HEK293 (cell line): ENCODE measurements at regions not wholly inside any gene's neighbourhood (a gene's known extent, or its start where the extent isn't known, plus 50 kb on each side); places are given as distances from the start of the nearest gene placed in this dataset.

Experiments
- CTCF ChIA-PET: fragments of 350-600 bp; formaldehyde crosslinking; extraction: SDS; loops from one replicate; lab custom pipeline; 2021; ENCODE audit warnings: antibody characterized with exemption; lab: Yijun Ruan, JAX
- POLR2A ChIA-PET: fragments of 300-600 bp; formaldehyde crosslinking; extraction: SDS; loops from one replicate; lab custom pipeline; 2020; ENCODE audit warnings: antibody characterized with exemption, inconsistent platforms; lab: Yijun Ruan, JAX
- H3K27ac ChIP-seq: fragments of 200-500 bp; sonication (Bioruptor generic); 2 replicates; pipeline ENCODE4 v1.5.1; 2014; ENCODE audit warnings: low read depth, low read length, control low read depth, inconsistent platforms; ENCODE audit errors: extremely low read depth
- H3K36me3 ChIP-seq, 2 experiments: fragments of 200-500 bp in 1 of 2; sonication (Bioruptor generic) in 1 of 2; 1 replicate in 1 of 2; 2 replicates in 1 of 2; pipeline ENCODE4 v1.5.1; 2014 to 2017; ENCODE audit warnings: inconsistent platforms in 2 of 2, low read length in 2 of 2; ENCODE audit not compliant: control insufficient read depth in 2 of 2, insufficient read depth in 1 of 2
- H3K4me1 ChIP-seq: fragments of 200-500 bp; sonication (Bioruptor generic); 2 replicates; pipeline ENCODE4 v1.5.1; 2014; ENCODE audit warnings: mild to moderate bottlenecking, low read length, inconsistent platforms; ENCODE audit not compliant: control insufficient read depth, insufficient read depth
- H3K4me3 ChIP-seq: 2 replicates; pipeline ENCODE4 v1.5.1; 2011; ENCODE audit warnings: low read depth, mild to moderate bottlenecking, control low read depth, low read length, moderate library complexity
- H3K9me3 ChIP-seq: fragments of 200-500 bp; sonication (Bioruptor generic); 2 replicates; pipeline ENCODE4 v1.5.1; 2014; ENCODE audit warnings: low read depth, low read length, inconsistent platforms; ENCODE audit not compliant: control insufficient read depth, insufficient read depth
- HOXC10 ChIP-seq: sonication (generic); formaldehyde crosslinking; IDR thresholded peaks from 2 replicates; pipeline ENCODE4 v1.8.1; 2023; ENCODE audit warnings: mild to moderate bottlenecking, missing genetic modification reagents
- RBAK ChIP-seq: fragments of 450-650 bp; formaldehyde crosslinking; IDR thresholded peaks from 2 replicates; pipeline ENCODE4 v1.5.1; 2016; ENCODE audit warnings: missing biosample characterization, missing genetic modification characterization
- TSHZ1 ChIP-seq: fragments of 450-650 bp; formaldehyde crosslinking; IDR thresholded peaks from 2 replicates; pipeline ENCODE4 v1.5.1; 2016; ENCODE audit warnings: missing biosample characterization, missing genetic modification characterization, borderline replicate concordance
- ZBTB21 ChIP-seq: fragments of 450-650 bp; formaldehyde crosslinking; IDR thresholded peaks from 2 replicates; pipeline ENCODE4 v1.5.1; 2017; ENCODE audit warnings: missing biosample characterization, missing genetic modification characterization
- ZBTB7A ChIP-seq: fragments of 450-650 bp; formaldehyde crosslinking; IDR thresholded peaks from 2 replicates; pipeline ENCODE4 v1.5.1; 2016; ENCODE audit warnings: low read depth, missing biosample characterization, missing genetic modification characterization
- ZBTB8A ChIP-seq: fragments of 450-650 bp; formaldehyde crosslinking; IDR thresholded peaks from 2 replicates; pipeline ENCODE4 v1.5.1; 2016; ENCODE audit warnings: missing biosample characterization, missing genetic modification characterization
- ZFP3 ChIP-seq: fragments of 450-650 bp; formaldehyde crosslinking; IDR thresholded peaks from 2 replicates; pipeline ENCODE4 v1.5.1; 2016; ENCODE audit warnings: low read depth, missing biosample characterization, missing genetic modification characterization
- ZIC2 ChIP-seq: fragments of 450-650 bp; formaldehyde crosslinking; IDR thresholded peaks from 2 replicates; pipeline ENCODE4 v1.5.1; 2016; ENCODE audit warnings: missing biosample characterization, missing genetic modification characterization
- ZNF112 ChIP-seq: fragments of 450-650 bp; formaldehyde crosslinking; IDR thresholded peaks from 2 replicates; pipeline ENCODE4 v1.5.0; 2017; ENCODE audit warnings: missing biosample characterization, missing genetic modification characterization
- ZNF114 ChIP-seq: fragments of 450-650 bp; formaldehyde crosslinking; IDR thresholded peaks from 2 replicates; pipeline ENCODE4 v1.5.0; 2017; ENCODE audit warnings: missing biosample characterization, missing genetic modification characterization
- ZNF140 ChIP-seq: fragments of 450-650 bp; formaldehyde crosslinking; IDR thresholded peaks from 2 replicates; pipeline ENCODE4 v1.5.1; 2016; ENCODE audit warnings: missing biosample characterization, missing genetic modification characterization
- ZNF211 ChIP-seq: fragments of 450-650 bp; formaldehyde crosslinking; IDR thresholded peaks from 2 replicates; pipeline ENCODE4 v1.5.1; 2016; ENCODE audit warnings: low read depth, missing biosample characterization, missing genetic modification characterization
- ZNF223 ChIP-seq: fragments of 450-650 bp; formaldehyde crosslinking; IDR thresholded peaks from 2 replicates; pipeline ENCODE4 v1.5.1; 2016; ENCODE audit warnings: missing biosample characterization, missing genetic modification characterization
- ZNF280D ChIP-seq: fragments of 450-650 bp; formaldehyde crosslinking; IDR thresholded peaks from 2 replicates; pipeline ENCODE4 v1.5.1; 2016; ENCODE audit warnings: missing biosample characterization, missing genetic modification characterization
- ZNF292 ChIP-seq: fragments of 450-650 bp; formaldehyde crosslinking; IDR thresholded peaks from 2 replicates; pipeline ENCODE4 v1.5.1; 2016; ENCODE audit warnings: low read depth, missing biosample characterization, missing genetic modification characterization, borderline replicate concordance
- ZNF324 ChIP-seq: fragments of 450-650 bp; formaldehyde crosslinking; IDR thresholded peaks from 2 replicates; pipeline ENCODE4 v1.5.1; 2016; ENCODE audit warnings: missing biosample characterization, missing genetic modification characterization
- ZNF404 ChIP-seq: fragments of 450-650 bp; formaldehyde crosslinking; IDR thresholded peaks from 2 replicates; pipeline ENCODE4 v1.5.1; 2017; ENCODE audit warnings: missing biosample characterization, missing genetic modification characterization
- ZNF488 ChIP-seq: fragments of 450-650 bp; formaldehyde crosslinking; IDR thresholded peaks from 2 replicates; pipeline ENCODE4 v1.5.1; 2016; ENCODE audit warnings: missing biosample characterization, missing genetic modification characterization
- ZNF529 ChIP-seq: fragments of 450-650 bp; formaldehyde crosslinking; IDR thresholded peaks from 2 replicates; pipeline ENCODE4 v1.5.1; 2017; ENCODE audit warnings: missing genetic modification characterization, missing biosample characterization; ENCODE audit not compliant: insufficient replicate concordance
- ZNF580 ChIP-seq: fragments of 450-650 bp; formaldehyde crosslinking; IDR thresholded peaks from 2 replicates; pipeline ENCODE4 v1.5.1; 2016; ENCODE audit warnings: missing biosample characterization, missing genetic modification characterization
- ZNF664 ChIP-seq: fragments of 450-650 bp; formaldehyde crosslinking; IDR thresholded peaks from 2 replicates; pipeline ENCODE4 v1.5.1; 2016; ENCODE audit warnings: missing biosample characterization, missing genetic modification characterization
- ZNF677 ChIP-seq: fragments of 450-650 bp; IDR thresholded peaks from 2 replicates; pipeline ENCODE4 v1.5.0; 2018; ENCODE audit warnings: missing biosample characterization, mild to moderate bottlenecking, missing genetic modification characterization, moderate library complexity
- ZNF692 ChIP-seq: fragments of 450-650 bp; formaldehyde crosslinking; IDR thresholded peaks from 2 replicates; pipeline ENCODE4 v1.5.1; 2016; ENCODE audit warnings: missing biosample characterization, missing genetic modification characterization
- TF ChIP-seq, protein P1 (sequence below): fragments of 450-650 bp; formaldehyde crosslinking; IDR thresholded peaks from 2 replicates; pipeline ENCODE4 v1.5.1; 2016; ENCODE audit warnings: missing biosample characterization, missing genetic modification characterization, low read depth
- TF ChIP-seq, protein P2 (sequence below): fragments of 450-650 bp; formaldehyde crosslinking; IDR thresholded peaks from 2 replicates; pipeline ENCODE4 v1.5.1; 2016; ENCODE audit warnings: missing biosample characterization, missing genetic modification characterization, low read depth

DNA sequence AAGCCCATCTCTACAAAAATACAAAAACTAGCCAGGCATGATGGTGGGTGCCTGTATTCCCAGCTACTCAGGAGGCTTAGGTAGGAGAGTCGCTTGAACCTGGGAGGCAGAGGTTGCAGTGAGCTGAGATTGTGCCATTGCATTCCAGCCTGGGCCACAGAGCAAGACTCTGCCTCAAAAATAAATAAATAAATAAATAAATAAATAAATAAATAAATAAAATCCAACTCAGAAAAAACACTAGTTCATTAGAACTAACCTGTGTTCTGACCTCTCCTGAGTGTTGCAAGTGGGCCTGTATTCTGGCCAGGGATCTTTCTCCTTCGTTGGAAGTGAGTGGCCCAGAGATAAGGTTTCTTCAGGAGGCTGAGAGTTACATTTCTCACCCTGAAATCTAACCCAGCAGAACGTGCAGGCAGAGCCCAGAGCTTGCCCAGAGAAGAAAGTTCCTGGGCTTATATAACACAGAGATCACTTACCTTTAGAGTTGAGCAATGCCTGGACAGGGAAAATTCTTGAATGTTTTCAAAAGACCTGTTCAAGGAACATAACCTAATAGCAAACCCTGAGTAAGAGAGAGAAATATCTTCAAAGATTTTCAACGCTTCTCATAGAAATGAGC is 583.9 kb downstream of the MCTP2 start:
- ChIA-PET CTCF (no interaction called here), POLR2A (no interaction called here)
- H3K9me3 ChIP-seq = no peaks in the 10 kb centered on the region
- no peaks in the 10 kb centered on the region for H3K4me1 ChIP-seq
- no peak overlapping the region for H3K27ac ChIP-seq
- no peak overlapping the region for H3K4me3 ChIP-seq
- H3K36me3 ChIP-seq = no peaks in the 10 kb centered on the region
- no peak for TF ChIP-seq ZBTB7A (tag by site-specific recombination)
- TF ChIP-seq ZNF280D (tag by site-specific recombination) = no peak
- TF ChIP-seq ZIC2 (tag by site-specific recombination) = no peak
- no peak for TF ChIP-seq ZBTB21 (tag by site-specific recombination)
- TF ChIP-seq ZNF692 (tag by site-specific recombination) = no peak
- TF ChIP-seq ZNF223 (tag by site-specific recombination) = no peak
- no peak for TF ChIP-seq RBAK (tag by site-specific recombination)
- TF ChIP-seq ZNF488 (tag by site-specific recombination) = no peak
- TF ChIP-seq, protein P1, sequence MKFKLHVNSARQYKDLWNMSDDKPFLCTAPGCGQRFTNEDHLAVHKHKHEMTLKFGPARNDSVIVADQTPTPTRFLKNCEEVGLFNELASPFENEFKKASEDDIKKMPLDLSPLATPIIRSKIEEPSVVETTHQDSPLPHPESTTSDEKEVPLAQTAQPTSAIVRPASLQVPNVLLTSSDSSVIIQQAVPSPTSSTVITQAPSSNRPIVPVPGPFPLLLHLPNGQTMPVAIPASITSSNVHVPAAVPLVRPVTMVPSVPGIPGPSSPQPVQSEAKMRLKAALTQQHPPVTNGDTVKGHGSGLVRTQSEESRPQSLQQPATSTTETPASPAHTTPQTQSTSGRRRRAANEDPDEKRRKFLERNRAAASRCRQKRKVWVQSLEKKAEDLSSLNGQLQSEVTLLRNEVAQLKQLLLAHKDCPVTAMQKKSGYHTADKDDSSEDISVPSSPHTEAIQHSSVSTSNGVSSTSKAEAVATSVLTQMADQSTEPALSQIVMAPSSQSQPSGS (tag by site-specific recombination) = no peak
- no peak for TF ChIP-seq TSHZ1 (tag by site-specific recombination)
- 0 out of 2 replicates have a peak, but pooled peaks have one; percentile 21 for TF ChIP-seq ZNF664 (tag by site-specific recombination)
- no peak for TF ChIP-seq ZNF112 (tag by site-specific recombination)
- no peak for TF ChIP-seq ZFP3 (tag by site-specific recombination)
- no peak for TF ChIP-seq ZNF677 (tag by site-specific recombination)
- TF ChIP-seq ZNF580 = no peak
- TF ChIP-seq ZBTB8A = no peak
- peak; percentile 22 for TF ChIP-seq ZNF529 (tag by site-specific recombination)
- no peak for TF ChIP-seq HOXC10 (CRISPR knock-in tag)
- TF ChIP-seq ZNF292 (tag by site-specific recombination) = 0 out of 2 replicates have a peak, but pooled peaks have one; percentile 6
- TF ChIP-seq ZNF114 (tag by site-specific recombination) = no peak
- no peak for TF ChIP-seq ZNF211 (tag by site-specific recombination)
- TF ChIP-seq ZNF140 (tag by site-specific recombination) = peak; percentile 37; the same call in 1 of the 2 replicates
- TF ChIP-seq ZNF324 (tag by site-specific recombination) = no peak
- no peak for TF ChIP-seq ZNF404 (tag by site-specific recombination)
- TF ChIP-seq, protein P2, sequence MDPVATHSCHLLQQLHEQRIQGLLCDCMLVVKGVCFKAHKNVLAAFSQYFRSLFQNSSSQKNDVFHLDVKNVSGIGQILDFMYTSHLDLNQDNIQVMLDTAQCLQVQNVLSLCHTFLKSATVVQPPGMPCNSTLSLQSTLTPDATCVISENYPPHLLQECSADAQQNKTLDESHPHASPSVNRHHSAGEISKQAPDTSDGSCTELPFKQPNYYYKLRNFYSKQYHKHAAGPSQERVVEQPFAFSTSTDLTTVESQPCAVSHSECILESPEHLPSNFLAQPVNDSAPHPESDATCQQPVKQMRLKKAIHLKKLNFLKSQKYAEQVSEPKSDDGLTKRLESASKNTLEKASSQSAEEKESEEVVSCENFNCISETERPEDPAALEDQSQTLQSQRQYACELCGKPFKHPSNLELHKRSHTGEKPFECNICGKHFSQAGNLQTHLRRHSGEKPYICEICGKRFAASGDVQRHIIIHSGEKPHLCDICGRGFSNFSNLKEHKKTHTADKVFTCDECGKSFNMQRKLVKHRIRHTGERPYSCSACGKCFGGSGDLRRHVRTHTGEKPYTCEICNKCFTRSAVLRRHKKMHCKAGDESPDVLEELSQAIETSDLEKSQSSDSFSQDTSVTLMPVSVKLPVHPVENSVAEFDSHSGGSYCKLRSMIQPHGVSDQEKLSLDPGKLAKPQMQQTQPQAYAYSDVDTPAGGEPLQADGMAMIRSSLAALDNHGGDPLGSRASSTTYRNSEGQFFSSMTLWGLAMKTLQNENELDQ (tag by site-specific recombination) = no peak
